K562 (cell line): ENCODE measurements at regions not wholly inside any gene's neighbourhood (a gene's known extent, or its start where the extent isn't known, plus 50 kb on each side); places are given as distances from the start of the nearest gene placed in this dataset.

ENCODE experiments used
- ATAC-seq: fragments of 200-7000 bp; cut with Tn5 transposase; 3 replicates; pipeline ENCODE4 v1.9.1; 2020; ENCODE audit warnings: moderate library complexity
- BruUV-seq: library from RNA; stranded (reverse); fragments of 400-500 nt; replicated peaks from 2 replicates; lab custom pipeline; 2021; lab: Mats Ljungman, UMichigan
- CTCF ChIA-PET: fragments of 300-600 bp; formaldehyde crosslinking; extraction: SDS; loops from one replicate; lab custom pipeline; 2021; ENCODE audit warnings: low intra/inter-chr PET ratio; lab: Yijun Ruan, JAX
- POLR2A ChIA-PET: fragments of 300-600, 350-650 bp; sonication (Branson Sonifier 250); formaldehyde crosslinking; extraction: SDS; loops from one replicate; lab custom pipeline; 2021; ENCODE audit warnings: antibody characterized with exemption, inconsistent platforms; lab: Yijun Ruan, JAX
- DNase-seq, 4 experiments: peaks; one replicate each; pipeline versions ENCODE4 v3.0.0 to v3.0.0-alpha.2; 2011 to 2018; ENCODE audit warnings: low spot score in 3 of 4, mixed read lengths in 3 of 4; ENCODE audit errors: extremely low read depth in 1 of 4
- FAIRE-seq: peaks from 2 replicates; lab custom pipeline; 2011; peaks lifted over from hg19 to GRCh38; lab: Jason Lieb, UNC
- H2AFZ ChIP-seq: 2 replicates; pipeline ENCODE4 v1.6.0; 2011; ENCODE audit warnings: low read depth, low read length, control low read depth, inconsistent platforms
- H3K27ac ChIP-seq: fragments of 200-600 bp; 3 replicates; pipeline ENCODE4 v1.8.0; 2011; ENCODE audit warnings: low read depth, mild to moderate bottlenecking, control low read depth, inconsistent platforms, low read length, moderate library complexity, mixed read lengths; ENCODE audit errors: extremely low read depth
- H3K27me3 ChIP-seq, 2 experiments: fragments of 300-600 bp in 1 of 2; 2 replicates in 1 of 2; 3 replicates in 1 of 2; pipeline versions ENCODE4 v1.6.0 to v1.8.0; 2011; ENCODE audit warnings: inconsistent platforms in 2 of 2, low read length in 2 of 2, mild to moderate bottlenecking in 1 of 2, mixed read lengths in 1 of 2, moderate library complexity in 1 of 2; ENCODE audit not compliant: control insufficient read depth in 2 of 2, insufficient read depth in 2 of 2
- H3K36me3 ChIP-seq: fragments of 300-600 bp; 3 replicates; pipeline ENCODE4 v1.8.0; 2011; ENCODE audit warnings: mild to moderate bottlenecking, low read length, inconsistent platforms; ENCODE audit not compliant: control insufficient read depth, insufficient read depth
- H3K4me1 ChIP-seq, 2 experiments: fragments of 200-600 bp in 1 of 2; replicated peaks in 1 of 2; 2 replicates in 1 of 2; 3 replicates in 1 of 2; pipeline versions ENCODE4 v1.5.1 to v1.8.0; 2011; ENCODE audit warnings: inconsistent platforms in 2 of 2, low read length in 2 of 2, mild to moderate bottlenecking in 1 of 2, mixed read lengths in 1 of 2, moderate library complexity in 1 of 2; ENCODE audit not compliant: control insufficient read depth in 2 of 2, insufficient read depth in 2 of 2
- H3K4me2 ChIP-seq: 2 replicates; pipeline ENCODE4 v1.6.1; 2011; ENCODE audit warnings: low read length, control low read depth, inconsistent platforms, mixed read lengths; ENCODE audit not compliant: insufficient read depth
- H3K4me3 ChIP-seq: fragments of 200-600 bp; sonication (generic), shearing (Covaris generic); 2 replicates; pipeline ENCODE4 v1.5.1; 2016; ENCODE audit warnings: control low read depth, inconsistent platforms
- H3K79me2 ChIP-seq: fragments of 200-600 bp; 3 replicates; pipeline ENCODE4 v1.8.0; 2011; ENCODE audit warnings: low read length, inconsistent platforms; ENCODE audit not compliant: control insufficient read depth, insufficient read depth
- H3K9ac ChIP-seq, 2 experiments: 2 replicates each; pipeline versions ENCODE4 v1.6.0 to v1.6.1; 2011; ENCODE audit warnings: low read depth in 2 of 2, low read length in 2 of 2, control low read depth in 1 of 2, inconsistent platforms in 1 of 2, mild to moderate bottlenecking in 1 of 2, mixed read lengths in 1 of 2; ENCODE audit not compliant: insufficient read depth in 1 of 2
- H3K9me1 ChIP-seq: one replicate; pipeline ENCODE4 v1.6.0; 2011; ENCODE audit warnings: inconsistent platforms, mild to moderate bottlenecking, low read length, moderate library complexity; ENCODE audit not compliant: control insufficient read depth, insufficient read depth
- H3K9me3 ChIP-seq: replicated peaks from 2 replicates; pipeline ENCODE4 v1.5.1; 2011; ENCODE audit warnings: low read depth, low read length, inconsistent platforms; ENCODE audit not compliant: control insufficient read depth, insufficient read depth
- H4K20me1 ChIP-seq: replicated peaks from 2 replicates; pipeline ENCODE4 v1.6.1; 2011; ENCODE audit warnings: low read length, inconsistent platforms, mixed read lengths; ENCODE audit not compliant: control insufficient read depth, insufficient read depth
- ATF6 ChIP-seq: sonication (generic); formaldehyde crosslinking; IDR thresholded peaks from 2 replicates; pipeline ENCODE4 v1.4.0; 2020; ENCODE audit warnings: mild to moderate bottlenecking, missing genetic modification reagents
- CBX8 ChIP-seq: fragments of 200-600 bp; sonication (generic); IDR thresholded peaks from 2 replicates; pipeline ENCODE4 v1.6.1; 2012; ENCODE audit warnings: borderline replicate concordance, mixed run types, low read depth, mild to moderate bottlenecking, moderate library complexity, mixed read lengths, low read length, control low read depth, inconsistent platforms; ENCODE audit not compliant: poor library complexity, severe bottlenecking; ENCODE audit errors: extremely low read depth
- ESRRA ChIP-seq: fragments of 450-650 bp; IDR thresholded peaks from 2 replicates; pipeline ENCODE4 v1.6.1; 2014; ENCODE audit warnings: low read depth, mild to moderate bottlenecking, moderate library complexity, borderline replicate concordance
- ETV6 ChIP-seq, 3 experiments: fragments of 150-350 bp in 1 of 3; sonication (generic) in 1 of 3; formaldehyde crosslinking in 1 of 3; IDR thresholded peaks; 2 replicates each; pipeline versions ENCODE4 v1.6.1 to v1.8.0; 2014 to 2022; ENCODE audit warnings: borderline replicate concordance in 2 of 3, low read depth in 2 of 3, antibody characterized with exemption in 1 of 3, low read length in 1 of 3, mild to moderate bottlenecking in 1 of 3, missing genetic modification reagents in 1 of 3
- GTF3C2 ChIP-seq: IDR thresholded peaks from 3 replicates; pipeline ENCODE4 v1.6.1; 2011; ENCODE audit warnings: borderline replicate concordance, mild to moderate bottlenecking, moderate library complexity; ENCODE audit not compliant: insufficient read length; ENCODE audit errors: extremely low read depth
- HMG20A ChIP-seq: fragments of 450-650 bp; formaldehyde crosslinking; conservative IDR thresholded peaks from 2 replicates; pipeline ENCODE4 v1.4.0; 2020; ENCODE audit warnings: mild to moderate bottlenecking, mixed read lengths
- LCOR ChIP-seq: sonication (generic); formaldehyde crosslinking; IDR thresholded peaks from 2 replicates; pipeline ENCODE4 v1.8.0; 2022; ENCODE audit warnings: mild to moderate bottlenecking, missing genetic modification reagents
- SMAD4 ChIP-seq: fragments of 250-450 bp; sonication (Bioruptor Pico); conservative IDR thresholded peaks from 2 replicates; pipeline ENCODE4 v1.8.0; 2021; ENCODE audit warnings: inconsistent platforms, mild to moderate bottlenecking, moderate library complexity
- SRSF9 ChIP-seq: fragments of 200-400 bp; formaldehyde crosslinking; IDR thresholded peaks from 2 replicates; pipeline ENCODE4 v1.6.1; 2017; ENCODE audit warnings: low read depth, low read length, borderline replicate concordance
- U2AF1 ChIP-seq: fragments of 200-400 bp; formaldehyde crosslinking; optimal IDR thresholded peaks from 2 replicates; pipeline ENCODE3; 2017; ENCODE audit warnings: mild to moderate bottlenecking, low read depth, low read length, moderate library complexity
- ZBTB11 ChIP-seq, 3 experiments: fragments of 200-800 bp in 1 of 3; fragments of 250-450 bp in 1 of 3; fragments of 450-650 bp in 1 of 3; sonication (Bioruptor Pico) in 1 of 3; sonication (Bioruptor generic) in 1 of 3; formaldehyde crosslinking in 1 of 3; IDR thresholded peaks; 2 replicates each; pipeline versions ENCODE4 v1.6.1 to v1.8.0; 2016 to 2022; ENCODE audit warnings: mild to moderate bottlenecking in 2 of 3, missing genetic modification characterization in 2 of 3, missing compliant biosample characterization in 1 of 3, moderate library complexity in 1 of 3
- ZNF121 ChIP-seq: sonication (generic); formaldehyde crosslinking; conservative IDR thresholded peaks from 2 replicates; pipeline ENCODE4 v1.8.0; 2022; ENCODE audit warnings: missing genetic modification reagents
- ZNF165 ChIP-seq: fragments of 250-450 bp; sonication (Bioruptor Pico); IDR thresholded peaks from 2 replicates; pipeline ENCODE4 v1.4.0; 2020; ENCODE audit warnings: borderline replicate concordance
- WGBS: fragments of 100-300 bp; shearing (Covaris generic); methylation state at CpG from one replicate; pipeline ENCODE4 v1.1.6; 2016; ENCODE audit warnings: low coverage, mixed read lengths; ENCODE audit not compliant: insufficient coverage; ENCODE audit errors: missing lambda C conversion rate; 5-methylcytosine and 5-hydroxymethylcytosine counted together
- in situ Hi-C: fragments of 300-500 bp; cut with MboI; formaldehyde crosslinking; loops from 4 replicates; pipeline ENCODE4 v1.15.0; 2018; ENCODE audit warnings: inconsistent platforms, mixed read lengths
- intact Hi-C: fragments of 100-400 bp; cut with micrococcal nuclease; formaldehyde crosslinking; loops from 2 replicates; pipeline ENCODE4 v1.14.2; 2022

GRCh38 chr9:120016231-120016630 lies 563.7 kb downstream of the CDK5RAP2 start:
- CTCF ChIA-PET = no interaction called here
- Histone ChIP-seq H3K27ac (no peak overlapping the region), H3K9ac (no peak overlapping the region), H3K36me3 (no peaks in the 10 kb centered on the region), H3K79me2 (no peaks in the 10 kb centered on the region), H4K20me1 (no peaks in the 10 kb centered on the region), H2AFZ (no peak overlapping the region), H3K4me1 (no peaks in the 10 kb centered on the region), H3K4me3 (no peak overlapping the region), H3K9me3 (no peaks in the 10 kb centered on the region), H3K9me1 (no peaks in the 10 kb centered on the region), H3K4me2 (no peak overlapping the region), H3K27me3 (no peaks in the 10 kb centered on the region)
- WGBS = 0% methylated on average over 2 of the region's 2 CpGs
- no peak for ATAC-seq
- POLR2A ChIA-PET = no interaction called here
- in situ Hi-C loops = no loop called here
- FAIRE-seq = no peak
- no peak for DNase-seq
- intact Hi-C loops = no loop called here
- no TSS peak for BruUV-seq
- TF ChIP-seq U2AF1 (no peak), SRSF9 (no peak), CBX8 (no peak), GTF3C2 (no peak), SMAD4 (CRISPR knock-in tag) (no peak), ZNF165 (CRISPR knock-in tag) (no peak), ETV6 (IDR thresholded peaks at IDR 0.05; ENCODE audit: borderline replicate concordance in 1 of 2, low read depth in 2 of 2, low read length in 1 of 2) (no peak), ETV6 (CRISPR knock-in tag; IDR thresholded peaks at IDR 0.05; ENCODE audit: borderline replicate concordance) (no peak), ZNF121 (CRISPR knock-in tag) (no peak), ZBTB11 (CRISPR knock-in tag; IDR thresholded peaks at IDR 0.05) (no peak), ATF6 (CRISPR knock-in tag) (no peak), HMG20A (CRISPR knock-in tag) (no peak), LCOR (CRISPR knock-in tag) (no peak), ESRRA (no peak)
